ENCODE measurements at regions not wholly inside any gene's neighbourhood (a gene's known extent, or its start where the extent isn't known, plus 50 kb on each side); places are given as distances from the start of the nearest gene placed in this dataset.

DNA sequence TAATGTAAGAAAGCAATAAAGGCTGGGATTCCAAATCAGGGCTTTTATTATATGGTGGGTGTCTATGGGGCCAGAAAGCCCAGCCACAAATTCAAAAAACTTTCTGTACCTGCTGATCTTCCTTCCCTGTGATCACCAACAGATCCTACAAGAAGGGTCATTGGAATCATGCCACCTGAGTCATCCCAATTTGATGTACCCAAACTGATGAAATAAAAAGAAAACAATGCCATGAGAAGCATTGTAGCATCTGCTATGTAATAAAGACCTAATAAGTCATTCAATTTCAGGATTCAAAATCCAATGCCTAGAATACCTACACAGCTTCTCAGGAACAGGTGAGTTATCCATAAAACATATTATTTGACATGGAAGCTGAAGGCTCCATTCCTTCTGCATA, 228.8 kb downstream of the DKK1 start:
- H3K27ac ChIP-seq (ENCODE audit: low read depth in 1 of 2, low read length in 2 of 2): no peak overlapping the region
- no peaks in the 10 kb centered on the region for H3K36me3 ChIP-seq (ENCODE audit: control insufficient read depth in 4 of 4, insufficient read depth in 3 of 4, low read depth in 1 of 4, low read length in 3 of 4)
- no peak overlapping the region for H3K4me3 ChIP-seq (ENCODE audit: low read depth in 1 of 3, low read length in 3 of 3)
- TF ChIP-seq, protein P1, sequence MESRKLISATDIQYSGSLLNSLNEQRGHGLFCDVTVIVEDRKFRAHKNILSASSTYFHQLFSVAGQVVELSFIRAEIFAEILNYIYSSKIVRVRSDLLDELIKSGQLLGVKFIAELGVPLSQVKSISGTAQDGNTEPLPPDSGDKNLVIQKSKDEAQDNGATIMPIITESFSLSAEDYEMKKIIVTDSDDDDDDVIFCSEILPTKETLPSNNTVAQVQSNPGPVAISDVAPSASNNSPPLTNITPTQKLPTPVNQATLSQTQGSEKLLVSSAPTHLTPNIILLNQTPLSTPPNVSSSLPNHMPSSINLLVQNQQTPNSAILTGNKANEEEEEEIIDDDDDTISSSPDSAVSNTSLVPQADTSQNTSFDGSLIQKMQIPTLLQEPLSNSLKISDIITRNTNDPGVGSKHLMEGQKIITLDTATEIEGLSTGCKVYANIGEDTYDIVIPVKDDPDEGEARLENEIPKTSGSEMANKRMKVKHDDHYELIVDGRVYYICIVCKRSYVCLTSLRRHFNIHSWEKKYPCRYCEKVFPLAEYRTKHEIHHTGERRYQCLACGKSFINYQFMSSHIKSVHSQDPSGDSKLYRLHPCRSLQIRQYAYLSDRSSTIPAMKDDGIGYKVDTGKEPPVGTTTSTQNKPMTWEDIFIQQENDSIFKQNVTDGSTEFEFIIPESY (IDR thresholded peaks at IDR 0.05): no peak
- peaks cover 0 to 3% (median 0%) of the 10 kb centered on the region in 4 donors for H3K27me3 ChIP-seq (ENCODE audit: control insufficient read depth in 4 of 4, insufficient read depth in 4 of 4, low read length in 3 of 4)
- H3K9me3 ChIP-seq (ENCODE audit: control insufficient read depth in 4 of 4, low read length in 3 of 4): no peaks in the 10 kb centered on the region
- no peak overlapping the region for H3K9ac ChIP-seq (ENCODE audit: low read depth in 1 of 2, low read length in 2 of 2)
- DNase-seq (ENCODE audit: low spot score): no peak
- no peaks in the 10 kb centered on the region for H3K4me1 ChIP-seq (ENCODE audit: control insufficient read depth in 4 of 4, insufficient read depth in 4 of 4, low read length in 3 of 4)

DNA sequence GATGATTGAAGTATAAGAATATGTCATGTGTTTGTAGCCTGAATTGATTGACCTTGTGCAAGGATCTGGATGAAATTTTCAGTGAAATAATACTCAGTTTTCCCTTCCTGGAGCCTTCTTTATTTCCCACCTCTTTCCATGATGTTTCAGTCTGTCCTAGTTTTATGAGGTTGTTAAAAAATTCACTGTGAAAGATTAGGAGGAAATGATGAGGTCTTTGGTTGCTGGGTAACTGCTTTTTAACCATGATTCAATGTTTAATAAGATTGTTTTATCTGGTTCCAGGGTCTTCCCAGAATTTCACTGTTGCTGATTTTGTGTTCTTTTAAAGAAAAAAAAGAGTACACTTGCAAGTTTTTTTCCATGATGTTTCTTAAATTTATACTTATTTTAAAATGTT, 221.5 kb downstream of the MBL2 start:
- DNase-seq (ENCODE audit: low spot score): no peak
- no peaks in the 10 kb centered on the region for H3K9me3 ChIP-seq (ENCODE audit: control insufficient read depth in 4 of 4, low read length in 3 of 4)
- TF ChIP-seq JUND (IDR thresholded peaks at IDR 0.05) (no peak), EGR1 (IDR thresholded peaks at IDR 0.05; ENCODE audit: low read depth in 2 of 2) (no peak), RXRA (IDR thresholded peaks at IDR 0.05) (no peak), HNF4G (IDR thresholded peaks at IDR 0.05) (no peak), GABPA (IDR thresholded peaks at IDR 0.05 in 1 of 2, conservative IDR thresholded peaks at IDR 0.05 in 1 of 2) (no peak), YY1 (IDR thresholded peaks at IDR 0.05) (no peak), NR2F2 (IDR thresholded peaks at IDR 0.05) (no peak), FOXA2 (IDR thresholded peaks at IDR 0.05) (no peak), CTCF (IDR thresholded peaks at IDR 0.05; ENCODE audit: low read depth, low read length, missing input control) (no peak), ATF3 (IDR thresholded peaks at IDR 0.05) (no peak), HNF4A (conservative IDR thresholded peaks at IDR 0.05) (no peak), REST (IDR thresholded peaks at IDR 0.05) (no peak), RAD21 (IDR thresholded peaks at IDR 0.05) (no peak), FOXA1 (IDR thresholded peaks at IDR 0.05) (no peak), SP1 (IDR thresholded peaks at IDR 0.05) (no peak), TAF1 (conservative IDR thresholded peaks at IDR 0.05) (no peak)
- TF ChIP-seq, protein P2, sequence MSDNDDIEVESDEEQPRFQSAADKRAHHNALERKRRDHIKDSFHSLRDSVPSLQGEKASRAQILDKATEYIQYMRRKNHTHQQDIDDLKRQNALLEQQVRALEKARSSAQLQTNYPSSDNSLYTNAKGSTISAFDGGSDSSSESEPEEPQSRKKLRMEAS (IDR thresholded peaks at IDR 0.05): no peak
- TF ChIP-seq, protein P1 (IDR thresholded peaks at IDR 0.05): no peak
- H3K27ac ChIP-seq (ENCODE audit: low read depth in 1 of 2, low read length in 2 of 2): no peak overlapping the region
- no peaks in the 10 kb centered on the region for H3K4me1 ChIP-seq (ENCODE audit: control insufficient read depth in 4 of 4, insufficient read depth in 4 of 4, low read length in 3 of 4)
- no peaks in the 10 kb centered on the region for H3K36me3 ChIP-seq (ENCODE audit: control insufficient read depth in 4 of 4, insufficient read depth in 3 of 4, low read depth in 1 of 4, low read length in 3 of 4)
- no peaks in the 10 kb centered on the region for H3K27me3 ChIP-seq (ENCODE audit: control insufficient read depth in 4 of 4, insufficient read depth in 4 of 4, low read length in 3 of 4)
- no peak overlapping the region for H3K4me3 ChIP-seq (ENCODE audit: low read depth in 1 of 3, low read length in 3 of 3)
- H3K9ac ChIP-seq (ENCODE audit: low read depth in 1 of 2, low read length in 2 of 2): no peak overlapping the region
